Ovary (tissue), 7 donors: ENCODE measurements at regions not wholly inside any gene's neighbourhood (a gene's known extent, or its start where the extent isn't known, plus 50 kb on each side); places are given as distances from the start of the nearest gene placed in this dataset.
"Not testable (repeated sequence)": the region's sequence is repeated elsewhere in the genome, so short reads cannot be mapped to it uniquely, and the experiment has no call there.

Experiments
- DNase-seq, 5 donors: peaks; one replicate each; pipeline ENCODE4 v3.0.0-alpha.2; 2019 to 2020
- H3K27ac ChIP-seq, 2 donors: fragments of 200-600 bp; one replicate each; pipeline versions ENCODE4 v1.5.1 to v1.8.0; 2019 to 2022
- H3K27me3 ChIP-seq: fragments of 200-600 bp; one replicate; pipeline ENCODE4 v1.8.0; 2022
- H3K36me3 ChIP-seq: fragments of 200-600 bp; sonication (generic); one replicate; pipeline ENCODE4 v1.5.1; 2019
- H3K4me1 ChIP-seq: one replicate; pipeline ENCODE4 v1.8.1; 2013; ENCODE audit warnings: mild to moderate bottlenecking, moderate library complexity; ENCODE audit not compliant: insufficient read depth
- H3K4me3 ChIP-seq: fragments of 200-600 bp; sonication (generic); one replicate; pipeline ENCODE4 v1.5.1; 2017
- H3K9me3 ChIP-seq, 2 donors: fragments of 200-600 bp in 1 of 2; sonication (generic) in 1 of 2; one replicate each; pipeline versions ENCODE4 v1.5.1 to v1.8.1; 2013 to 2019; ENCODE audit warnings: mild to moderate bottlenecking in 1 of 2, moderate library complexity in 1 of 2
- EP300 ChIP-seq: sonication (generic); formaldehyde crosslinking; IDR thresholded peaks from one replicate; pipeline ENCODE4 v1.6.1; 2017; ENCODE audit warnings: antibody characterized with exemption
- POLR2A ChIP-seq: fragments of 450-650 bp; IDR thresholded peaks from one replicate; pipeline ENCODE4 v1.6.1; 2017; ENCODE audit warnings: antibody characterized with exemption, mild to moderate bottlenecking, moderate library complexity
- WGBS, 3 donors: extraction: QIAGEN DNeasy Blood & Tissue Kit in 1 of 3; methylation state at CpG; one replicate each; pipeline versions ENCODE4 v1.1.5 to v1.1.7; 2013 to 2017; 5-methylcytosine and 5-hydroxymethylcytosine counted together
- intact Hi-C, 4 donors: fragments of 100-400 bp; cut with DNase I; formaldehyde crosslinking; loops; one replicate each; pipeline versions ENCODE4 v1.11.0 to v1.15.1; 2022 to 2023
- TF ChIP-seq, protein P1 (sequence below), 3 donors: fragments of 450-650 bp in 2 of 3; fragments of 200-600 bp in 1 of 3; IDR thresholded peaks; one replicate each; pipeline versions ENCODE4 v1.5.1 to v1.8.0; 2016 to 2022; ENCODE audit warnings: antibody characterized with exemption in 3 of 3, mild to moderate bottlenecking in 1 of 3
- donor health status: DM: no; HTN: no; CAD: no; lungs with moderate emphysema.
- donor health status: DM: no; HTN: no; CAD: no.
- donor health status: Bipolar disorder and iron deficiency.
- donor health status: DM: no; HTN: no; CAD: no.
- donor health status: DM: yes; HTN: yes; CAD: no.

DNA sequence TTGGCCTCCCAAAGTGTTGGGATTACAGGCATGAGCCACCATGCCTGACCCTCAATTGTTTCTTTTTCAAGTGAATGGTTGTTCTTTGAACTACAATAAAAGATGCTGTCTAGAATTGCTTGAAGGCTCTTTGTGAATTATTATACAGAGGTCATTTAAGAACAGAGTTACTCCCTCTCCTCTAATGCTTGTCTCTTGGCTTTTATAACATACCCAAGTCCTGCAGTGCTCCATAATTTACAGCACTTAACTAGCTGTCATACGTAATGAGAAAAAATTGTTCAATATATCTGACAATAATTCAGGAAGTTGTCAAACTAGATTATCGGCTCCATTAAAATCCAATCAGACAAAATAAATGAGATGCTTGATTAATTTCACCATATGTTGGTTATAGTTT, 823.0 kb upstream of the ATXN7L3B start:
- H3K27ac ChIP-seq = no peak overlapping the region
- WGBS, 3 donors = 39 to 47% (median 42%) methylated on average over 2 of the region's 2 CpGs
- no peaks in the 10 kb centered on the region for H3K36me3 ChIP-seq
- no peak for TF ChIP-seq POLR2A
- no peak for TF ChIP-seq EP300
- TF ChIP-seq, protein P1, sequence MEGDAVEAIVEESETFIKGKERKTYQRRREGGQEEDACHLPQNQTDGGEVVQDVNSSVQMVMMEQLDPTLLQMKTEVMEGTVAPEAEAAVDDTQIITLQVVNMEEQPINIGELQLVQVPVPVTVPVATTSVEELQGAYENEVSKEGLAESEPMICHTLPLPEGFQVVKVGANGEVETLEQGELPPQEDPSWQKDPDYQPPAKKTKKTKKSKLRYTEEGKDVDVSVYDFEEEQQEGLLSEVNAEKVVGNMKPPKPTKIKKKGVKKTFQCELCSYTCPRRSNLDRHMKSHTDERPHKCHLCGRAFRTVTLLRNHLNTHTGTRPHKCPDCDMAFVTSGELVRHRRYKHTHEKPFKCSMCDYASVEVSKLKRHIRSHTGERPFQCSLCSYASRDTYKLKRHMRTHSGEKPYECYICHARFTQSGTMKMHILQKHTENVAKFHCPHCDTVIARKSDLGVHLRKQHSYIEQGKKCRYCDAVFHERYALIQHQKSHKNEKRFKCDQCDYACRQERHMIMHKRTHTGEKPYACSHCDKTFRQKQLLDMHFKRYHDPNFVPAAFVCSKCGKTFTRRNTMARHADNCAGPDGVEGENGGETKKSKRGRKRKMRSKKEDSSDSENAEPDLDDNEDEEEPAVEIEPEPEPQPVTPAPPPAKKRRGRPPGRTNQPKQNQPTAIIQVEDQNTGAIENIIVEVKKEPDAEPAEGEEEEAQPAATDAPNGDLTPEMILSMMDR (IDR thresholded peaks at IDR 0.05) = no peak
- no peak for DNase-seq
- intact Hi-C loops = no loop called here
- H3K4me3 ChIP-seq = no peak overlapping the region
- H3K27me3 ChIP-seq = no peaks in the 10 kb centered on the region
- H3K9me3 ChIP-seq = no peaks in the 10 kb centered on the region
- no peaks in the 10 kb centered on the region for H3K4me1 ChIP-seq

DNA sequence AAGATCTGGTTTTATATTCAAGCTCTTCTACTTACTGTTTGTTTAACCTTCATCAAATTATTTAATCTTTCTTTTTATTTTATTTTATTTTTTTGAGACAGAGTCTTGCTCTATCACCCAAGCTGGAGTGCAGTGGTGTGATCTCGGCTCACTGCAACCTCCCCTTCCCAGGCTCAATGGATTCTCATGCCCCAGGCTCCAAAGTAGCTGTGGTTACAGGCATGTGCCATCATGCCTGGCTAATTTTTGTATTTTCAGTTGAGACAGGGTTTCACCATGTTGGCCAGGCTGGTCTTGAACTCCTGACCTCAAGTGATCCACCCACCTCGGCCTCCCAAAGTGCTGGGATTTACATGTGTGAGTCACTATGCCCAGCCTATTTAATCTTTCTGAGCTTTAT, 821.5 kb upstream of the ATXN7L3B start:
- 63 to 80% (median 75%) methylated on average over 2 of the region's 2 CpGs for WGBS, 3 donors
- not testable (repeated sequence) for DNase-seq

DNA sequence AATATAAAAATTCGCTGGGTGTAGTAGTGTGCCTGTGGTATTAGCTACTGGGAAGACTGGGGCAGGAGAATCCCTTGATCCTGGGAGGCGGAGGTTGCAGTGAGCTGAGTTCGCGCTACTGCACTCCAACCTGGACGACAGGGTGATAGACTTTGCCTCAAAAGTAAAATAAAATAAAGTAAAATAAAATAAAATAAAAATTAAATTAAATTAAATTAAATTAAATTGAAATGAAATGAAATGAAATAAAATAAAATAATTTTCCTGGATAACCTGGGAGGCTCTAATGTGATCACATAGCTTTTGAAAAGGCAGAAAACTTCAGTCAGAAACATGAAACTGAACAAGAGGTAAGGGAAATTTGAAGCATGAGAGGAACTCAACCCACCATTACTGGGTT, 818.4 kb upstream of the ATXN7L3B start:
- intact Hi-C loops = no loop called here
- Histone ChIP-seq H3K27me3 (no peaks in the 10 kb centered on the region), H3K9me3 (no peaks in the 10 kb centered on the region), H3K36me3 (no peaks in the 10 kb centered on the region), H3K4me3 (no peak overlapping the region), H3K4me1 (no peaks in the 10 kb centered on the region), H3K27ac (no peak overlapping the region)
- no peak for DNase-seq
- TF ChIP-seq EP300 = no peak
- 91 to 95% (median 92%) methylated on average over 5 of the region's 5 CpGs for WGBS, 3 donors

More for the DNA sequence above, 821.5 kb upstream of the ATXN7L3B start:
- H3K36me3 ChIP-seq, H3K27ac ChIP-seq, H3K27me3 ChIP-seq, H3K4me1 ChIP-seq, intact Hi-C loops, H3K9me3 ChIP-seq, H3K4me3 ChIP-seq: not testable (repeated sequence)

DNA sequence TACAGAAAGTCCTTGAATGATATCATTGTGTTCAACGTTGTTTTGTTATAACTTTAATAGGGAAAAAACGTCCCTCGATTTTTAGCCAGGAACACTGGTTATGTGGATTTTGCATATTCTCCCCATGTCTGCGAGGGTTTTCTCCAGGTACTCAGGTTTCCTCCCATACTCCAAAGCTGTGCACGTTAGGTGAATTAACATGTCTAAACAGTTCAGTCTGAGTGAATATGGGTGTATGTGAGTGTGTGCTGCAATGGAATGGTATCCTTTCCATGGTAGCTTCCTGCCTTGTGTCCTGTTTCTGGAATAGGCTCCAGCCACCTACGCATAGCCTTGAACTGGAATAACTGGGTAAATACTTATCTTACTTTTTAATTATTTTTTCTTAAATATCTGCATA, 810.8 kb upstream of the ATXN7L3B start:
- Histone ChIP-seq H3K27ac (no peak overlapping the region), H3K36me3 (no peaks in the 10 kb centered on the region), H3K4me1 (no peaks in the 10 kb centered on the region), H3K4me3 (no peak overlapping the region), H3K9me3 (no peaks in the 10 kb centered on the region), H3K27me3 (no peaks in the 10 kb centered on the region)
- TF ChIP-seq EP300 = no peak
- TF ChIP-seq, protein P1 (IDR thresholded peaks at IDR 0.05) = no peak
- TF ChIP-seq POLR2A = no peak
- DNase-seq = no peak
- intact Hi-C loops = no loop called here
- 47 to 60% (median 50%) methylated on average over 6 of the region's 6 CpGs for WGBS, 3 donors

GRCh38 chr12:73731658-73732057, 806.0 kb upstream of the ATXN7L3B start:
- no peak for DNase-seq
- TF ChIP-seq, protein P1 (IDR thresholded peaks at IDR 0.05) = no peak
- TF ChIP-seq POLR2A = no peak
- TF ChIP-seq EP300 = no peak
- no peaks in the 10 kb centered on the region for H3K9me3 ChIP-seq
- WGBS, 3 donors = 24 to 55% (median 24%) methylated on average over 1 of the region's 1 CpG
- no peak overlapping the region for H3K27ac ChIP-seq
- no peaks in the 10 kb centered on the region for H3K27me3 ChIP-seq
- H3K4me1 ChIP-seq = no peaks in the 10 kb centered on the region
- no peaks in the 10 kb centered on the region for H3K36me3 ChIP-seq
- no peak overlapping the region for H3K4me3 ChIP-seq
- intact Hi-C loops = no loop called here

- Histone ChIP-seq H3K9me3 (no peaks in the 10 kb centered on the region), H3K4me1 (no peaks in the 10 kb centered on the region), H3K36me3 (no peaks in the 10 kb centered on the region), H3K27ac (no peak overlapping the region), H3K4me3 (no peak overlapping the region), H3K27me3 (no peaks in the 10 kb centered on the region)
- intact Hi-C loops = no loop called here
- WGBS, 3 donors = 49 to 52% (median 49%) methylated on average over 6 of the region's 6 CpGs
- DNase-seq = no peak
- TF ChIP-seq EP300 (no peak), POLR2A (no peak)
- TF ChIP-seq, protein P1 (IDR thresholded peaks at IDR 0.05) = no peak
Observed at GRCh38 chr12:73769337-73769736, 768.3 kb upstream of the ATXN7L3B start.
